CD4-positive, alpha-beta T cell treated with Interferon gamma for 1 hour (primary cell): ENCODE measurements at regions not wholly inside any gene's neighbourhood (a gene's known extent, or its start where the extent isn't known, plus 50 kb on each side); places are given as distances from the start of the nearest gene placed in this dataset.

Experiments
- DNase-seq: peaks from one replicate; pipeline ENCODE4 v3.0.0-alpha.2; 2020

DNA sequence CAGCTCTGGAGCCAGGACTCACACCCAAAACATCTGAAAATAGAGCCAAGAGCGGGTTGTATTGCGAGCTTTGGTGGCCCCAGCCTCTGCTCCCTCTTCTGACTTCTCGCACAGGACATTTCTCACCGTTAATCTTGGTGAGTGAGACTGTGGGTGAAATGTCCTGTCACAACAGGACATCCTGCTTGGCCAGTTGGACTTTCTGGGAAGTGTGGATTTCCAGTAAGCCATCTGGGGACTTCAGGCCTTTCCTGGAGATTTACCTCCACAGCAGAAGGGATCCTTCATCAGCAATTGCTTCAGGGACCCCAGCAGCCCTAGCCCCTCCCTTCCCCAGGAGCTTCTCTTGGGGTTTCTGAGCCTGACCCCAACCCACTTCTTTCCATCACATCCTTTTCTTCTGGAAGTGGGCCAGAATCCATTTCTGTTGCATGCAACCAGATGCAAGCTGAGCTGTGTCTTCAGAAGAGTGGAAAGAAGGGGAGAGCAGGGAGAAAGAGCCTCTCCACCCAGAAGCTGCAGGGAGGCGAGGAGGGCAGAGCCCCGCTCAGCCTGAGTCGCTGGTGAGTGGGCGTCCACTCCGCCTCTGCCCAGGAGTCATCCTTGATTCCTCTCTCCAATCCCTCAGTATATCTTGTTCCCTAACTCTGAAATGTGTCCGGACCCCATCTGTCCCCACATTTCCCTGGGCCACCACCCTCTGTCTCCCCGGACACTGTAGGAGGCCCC, 50.3 kb upstream of the GADD45G start:
- no peak for DNase-seq

DNA sequence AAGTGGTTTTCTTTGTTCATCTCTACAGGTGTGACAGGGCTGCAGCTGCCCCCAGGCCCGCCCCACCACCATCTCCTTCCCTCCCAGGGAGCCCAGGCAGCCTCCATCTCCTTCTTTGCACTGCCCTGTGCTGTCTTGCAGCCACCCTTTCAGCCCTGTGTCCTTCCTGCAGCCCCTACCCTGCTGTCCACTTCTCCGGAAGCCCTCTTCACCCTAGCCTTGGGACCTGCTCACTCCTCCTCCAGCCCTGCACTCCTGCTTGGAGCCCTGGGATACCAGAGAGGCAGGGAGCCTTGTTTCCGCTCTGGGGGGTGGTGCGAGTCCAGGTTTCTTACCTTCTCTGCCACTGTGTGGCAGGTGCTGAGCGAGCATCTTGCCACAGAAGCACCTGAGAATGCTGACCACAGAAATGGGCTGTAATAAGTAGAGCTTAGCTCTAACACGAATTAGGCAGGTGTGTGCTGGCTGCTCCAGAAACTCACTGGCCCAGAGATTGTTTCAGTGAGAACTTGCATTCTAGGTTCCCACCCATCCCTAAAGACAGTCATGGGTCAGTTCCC, 51.3 kb upstream of the GADD45G start:
- DNase-seq = no peak

GRCh38 chr9:89550346-89550927, 52.5 kb upstream of the SEMA4D start:
- DNase-seq = no peak

- peak; percentile 81 for DNase-seq
These were observed 51.2 kb upstream of the SEMA4D start for GRCh38 chr9:89549031-89549644.

DNA sequence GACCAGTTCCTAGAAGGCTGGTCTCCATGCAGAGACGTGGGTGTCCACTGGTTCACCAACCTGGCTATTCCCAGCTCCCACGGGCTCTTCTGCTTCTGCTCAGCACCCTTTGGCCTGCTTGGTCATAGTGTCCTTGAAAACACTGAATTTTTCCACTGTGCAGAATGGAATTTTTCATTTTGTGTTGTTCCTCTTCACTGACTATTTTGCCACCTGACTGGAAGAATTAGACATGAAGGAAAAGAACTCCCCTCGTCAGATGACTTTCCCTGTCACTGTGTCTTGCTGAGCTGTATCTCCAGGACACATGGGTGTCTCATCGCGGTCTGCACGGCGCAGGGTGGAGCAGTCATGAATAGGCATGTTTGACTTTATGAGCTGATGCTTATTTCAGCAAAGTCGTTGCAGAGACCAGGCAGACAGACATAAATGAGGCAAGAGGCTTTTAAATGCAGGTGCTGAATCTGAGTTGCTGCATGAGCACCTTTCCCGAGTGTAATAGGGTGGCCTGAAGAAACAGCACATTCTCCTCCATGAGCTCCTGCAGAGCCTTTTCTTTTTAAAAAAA, 50.2 kb upstream of the SEMA4D start:
- no peak for DNase-seq
